Ovary (tissue), 1 donor: ENCODE measurements at regions not wholly inside any gene's neighbourhood (a gene's known extent, or its start where the extent isn't known, plus 50 kb on each side); places are given as distances from the start of the nearest gene placed in this dataset.

Experiments
- EP300 ChIP-seq: sonication (generic); formaldehyde crosslinking; IDR thresholded peaks from one replicate; pipeline ENCODE4 v1.6.1; 2017; ENCODE audit warnings: antibody characterized with exemption
- POLR2A ChIP-seq: fragments of 450-650 bp; IDR thresholded peaks from one replicate; pipeline ENCODE4 v1.6.1; 2017; ENCODE audit warnings: antibody characterized with exemption, mild to moderate bottlenecking, moderate library complexity

DNA sequence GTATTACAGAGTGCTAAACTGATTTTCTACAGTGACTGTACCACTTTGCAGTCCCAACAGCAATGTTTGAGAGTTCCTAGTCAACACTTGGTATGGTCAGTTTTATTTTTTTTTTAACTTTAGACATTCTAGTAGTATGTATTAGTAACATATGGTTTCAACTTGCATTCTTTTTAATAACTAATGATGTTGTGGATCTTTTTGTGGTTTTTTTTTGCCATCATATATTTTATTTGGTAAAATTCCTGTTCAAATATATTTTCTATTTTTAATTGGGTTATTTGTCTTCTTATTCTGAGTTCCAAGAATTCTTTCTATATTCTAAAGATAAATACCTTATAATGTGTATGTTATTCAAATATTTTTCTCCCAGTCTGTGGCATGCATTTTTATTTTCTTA lies 189.4 kb upstream of the ECI2 start:
- TF ChIP-seq POLR2A (no peak), EP300 (no peak)
